ENCODE measurements at regions not wholly inside any gene's neighbourhood (a gene's known extent, or its start where the extent isn't known, plus 50 kb on each side); places are given as distances from the start of the nearest gene placed in this dataset.

DNA sequence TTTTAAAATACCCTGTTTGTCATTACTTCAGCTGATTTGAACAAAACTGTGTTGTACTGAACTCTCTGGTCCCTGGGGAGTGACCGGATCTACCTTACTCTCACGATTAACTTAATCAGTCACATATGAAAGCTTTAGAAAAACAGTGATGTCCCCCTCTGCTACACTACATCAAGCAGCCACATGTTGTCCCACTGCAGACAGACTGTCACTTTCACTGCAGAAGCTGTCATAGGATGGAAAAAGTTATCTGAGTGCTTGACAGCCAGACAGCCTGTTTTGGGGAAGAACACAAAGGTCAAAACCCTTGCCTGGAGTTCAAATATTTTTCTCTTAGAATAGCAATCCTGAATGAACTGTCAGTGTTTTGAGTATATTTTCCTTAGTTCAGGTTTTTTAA lies 546.4 kb downstream of the DTWD2 start:
- no peak for DNase-seq (ENCODE audit: low spot score)
- no peaks in the 10 kb centered on the region; the same call in 1 of the 2 replicates for H3K27me3 Mint-ChIP-seq (ENCODE audit: low read depth)
- CTCF ChIA-PET, result no interaction called here
- H3K36me3 Mint-ChIP-seq, result peaks cover 10% of the 10 kb centered on the region
- POLR2A ChIA-PET, result no interaction called here
- TF ChIP-seq, protein P1, sequence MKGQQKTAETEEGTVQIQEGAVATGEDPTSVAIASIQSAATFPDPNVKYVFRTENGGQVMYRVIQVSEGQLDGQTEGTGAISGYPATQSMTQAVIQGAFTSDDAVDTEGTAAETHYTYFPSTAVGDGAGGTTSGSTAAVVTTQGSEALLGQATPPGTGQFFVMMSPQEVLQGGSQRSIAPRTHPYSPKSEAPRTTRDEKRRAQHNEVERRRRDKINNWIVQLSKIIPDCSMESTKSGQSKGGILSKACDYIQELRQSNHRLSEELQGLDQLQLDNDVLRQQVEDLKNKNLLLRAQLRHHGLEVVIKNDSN (CRISPR knock-in tag; IDR thresholded peaks at IDR 0.05), result no peak
- no peak for TF ChIP-seq GRHL2 (CRISPR knock-in tag; IDR thresholded peaks at IDR 0.05; ENCODE audit: insufficient replicate concordance, severe bottlenecking)
- TF ChIP-seq ZNF317 (CRISPR knock-in tag; IDR thresholded peaks at IDR 0.05; ENCODE audit: borderline replicate concordance, low read depth), result no peak
- TF ChIP-seq, protein P2, sequence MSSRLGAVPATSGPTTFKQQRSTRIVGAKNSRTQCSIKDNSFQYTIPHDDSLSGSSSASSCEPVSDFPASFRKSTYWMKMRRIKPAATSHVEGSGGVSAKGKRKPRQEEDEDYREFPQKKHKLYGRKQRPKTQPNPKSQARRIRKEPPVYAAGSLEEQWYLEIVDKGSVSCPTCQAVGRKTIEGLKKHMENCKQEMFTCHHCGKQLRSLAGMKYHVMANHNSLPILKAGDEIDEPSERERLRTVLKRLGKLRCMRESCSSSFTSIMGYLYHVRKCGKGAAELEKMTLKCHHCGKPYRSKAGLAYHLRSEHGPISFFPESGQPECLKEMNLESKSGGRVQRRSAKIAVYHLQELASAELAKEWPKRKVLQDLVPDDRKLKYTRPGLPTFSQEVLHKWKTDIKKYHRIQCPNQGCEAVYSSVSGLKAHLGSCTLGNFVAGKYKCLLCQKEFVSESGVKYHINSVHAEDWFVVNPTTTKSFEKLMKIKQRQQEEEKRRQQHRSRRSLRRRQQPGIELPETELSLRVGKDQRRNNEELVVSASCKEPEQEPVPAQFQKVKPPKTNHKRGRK (CRISPR knock-in tag; IDR thresholded peaks at IDR 0.05; ENCODE audit: borderline replicate concordance), result no peak
- TF ChIP-seq, protein P3, sequence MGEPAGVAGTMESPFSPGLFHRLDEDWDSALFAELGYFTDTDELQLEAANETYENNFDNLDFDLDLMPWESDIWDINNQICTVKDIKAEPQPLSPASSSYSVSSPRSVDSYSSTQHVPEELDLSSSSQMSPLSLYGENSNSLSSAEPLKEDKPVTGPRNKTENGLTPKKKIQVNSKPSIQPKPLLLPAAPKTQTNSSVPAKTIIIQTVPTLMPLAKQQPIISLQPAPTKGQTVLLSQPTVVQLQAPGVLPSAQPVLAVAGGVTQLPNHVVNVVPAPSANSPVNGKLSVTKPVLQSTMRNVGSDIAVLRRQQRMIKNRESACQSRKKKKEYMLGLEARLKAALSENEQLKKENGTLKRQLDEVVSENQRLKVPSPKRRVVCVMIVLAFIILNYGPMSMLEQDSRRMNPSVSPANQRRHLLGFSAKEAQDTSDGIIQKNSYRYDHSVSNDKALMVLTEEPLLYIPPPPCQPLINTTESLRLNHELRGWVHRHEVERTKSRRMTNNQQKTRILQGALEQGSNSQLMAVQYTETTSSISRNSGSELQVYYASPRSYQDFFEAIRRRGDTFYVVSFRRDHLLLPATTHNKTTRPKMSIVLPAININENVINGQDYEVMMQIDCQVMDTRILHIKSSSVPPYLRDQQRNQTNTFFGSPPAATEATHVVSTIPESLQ (CRISPR knock-in tag; IDR thresholded peaks at IDR 0.05), result no peak
- no peak for TF ChIP-seq ZNF423 (CRISPR knock-in tag; IDR thresholded peaks at IDR 0.05)
- TF ChIP-seq GABPB1 (CRISPR knock-in tag; IDR thresholded peaks at IDR 0.05), result no peak
- TF ChIP-seq TEAD1 (CRISPR knock-in tag; IDR thresholded peaks at IDR 0.05), result no peak
- TF ChIP-seq ZNF416 (CRISPR knock-in tag; IDR thresholded peaks at IDR 0.05), result no peak
- no peak for TF ChIP-seq GTF2I (CRISPR knock-in tag; conservative IDR thresholded peaks at IDR 0.05)
- TF ChIP-seq, protein P4, sequence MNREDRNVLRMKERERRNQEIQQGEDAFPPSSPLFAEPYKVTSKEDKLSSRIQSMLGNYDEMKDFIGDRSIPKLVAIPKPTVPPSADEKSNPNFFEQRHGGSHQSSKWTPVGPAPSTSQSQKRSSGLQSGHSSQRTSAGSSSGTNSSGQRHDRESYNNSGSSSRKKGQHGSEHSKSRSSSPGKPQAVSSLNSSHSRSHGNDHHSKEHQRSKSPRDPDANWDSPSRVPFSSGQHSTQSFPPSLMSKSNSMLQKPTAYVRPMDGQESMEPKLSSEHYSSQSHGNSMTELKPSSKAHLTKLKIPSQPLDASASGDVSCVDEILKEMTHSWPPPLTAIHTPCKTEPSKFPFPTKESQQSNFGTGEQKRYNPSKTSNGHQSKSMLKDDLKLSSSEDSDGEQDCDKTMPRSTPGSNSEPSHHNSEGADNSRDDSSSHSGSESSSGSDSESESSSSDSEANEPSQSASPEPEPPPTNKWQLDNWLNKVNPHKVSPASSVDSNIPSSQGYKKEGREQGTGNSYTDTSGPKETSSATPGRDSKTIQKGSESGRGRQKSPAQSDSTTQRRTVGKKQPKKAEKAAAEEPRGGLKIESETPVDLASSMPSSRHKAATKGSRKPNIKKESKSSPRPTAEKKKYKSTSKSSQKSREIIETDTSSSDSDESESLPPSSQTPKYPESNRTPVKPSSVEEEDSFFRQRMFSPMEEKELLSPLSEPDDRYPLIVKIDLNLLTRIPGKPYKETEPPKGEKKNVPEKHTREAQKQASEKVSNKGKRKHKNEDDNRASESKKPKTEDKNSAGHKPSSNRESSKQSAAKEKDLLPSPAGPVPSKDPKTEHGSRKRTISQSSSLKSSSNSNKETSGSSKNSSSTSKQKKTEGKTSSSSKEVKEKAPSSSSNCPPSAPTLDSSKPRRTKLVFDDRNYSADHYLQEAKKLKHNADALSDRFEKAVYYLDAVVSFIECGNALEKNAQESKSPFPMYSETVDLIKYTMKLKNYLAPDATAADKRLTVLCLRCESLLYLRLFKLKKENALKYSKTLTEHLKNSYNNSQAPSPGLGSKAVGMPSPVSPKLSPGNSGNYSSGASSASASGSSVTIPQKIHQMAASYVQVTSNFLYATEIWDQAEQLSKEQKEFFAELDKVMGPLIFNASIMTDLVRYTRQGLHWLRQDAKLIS (CRISPR knock-in tag; IDR thresholded peaks at IDR 0.05; ENCODE audit: borderline replicate concordance), result no peak
- no peak for TF ChIP-seq ZNF232 (CRISPR knock-in tag; IDR thresholded peaks at IDR 0.05)
- no peak for TF ChIP-seq TCF7 (CRISPR knock-in tag; IDR thresholded peaks at IDR 0.05; ENCODE audit: low read depth)
- TF ChIP-seq NR1H2 (CRISPR knock-in tag; IDR thresholded peaks at IDR 0.05), result no peak
- TF ChIP-seq, protein P5, sequence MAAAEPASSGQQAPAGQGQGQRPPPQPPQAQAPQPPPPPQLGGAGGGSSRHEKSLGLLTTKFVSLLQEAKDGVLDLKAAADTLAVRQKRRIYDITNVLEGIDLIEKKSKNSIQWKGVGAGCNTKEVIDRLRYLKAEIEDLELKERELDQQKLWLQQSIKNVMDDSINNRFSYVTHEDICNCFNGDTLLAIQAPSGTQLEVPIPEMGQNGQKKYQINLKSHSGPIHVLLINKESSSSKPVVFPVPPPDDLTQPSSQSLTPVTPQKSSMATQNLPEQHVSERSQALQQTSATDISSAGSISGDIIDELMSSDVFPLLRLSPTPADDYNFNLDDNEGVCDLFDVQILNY (CRISPR knock-in tag; IDR thresholded peaks at IDR 0.05), result no peak
- TF ChIP-seq, protein P6, sequence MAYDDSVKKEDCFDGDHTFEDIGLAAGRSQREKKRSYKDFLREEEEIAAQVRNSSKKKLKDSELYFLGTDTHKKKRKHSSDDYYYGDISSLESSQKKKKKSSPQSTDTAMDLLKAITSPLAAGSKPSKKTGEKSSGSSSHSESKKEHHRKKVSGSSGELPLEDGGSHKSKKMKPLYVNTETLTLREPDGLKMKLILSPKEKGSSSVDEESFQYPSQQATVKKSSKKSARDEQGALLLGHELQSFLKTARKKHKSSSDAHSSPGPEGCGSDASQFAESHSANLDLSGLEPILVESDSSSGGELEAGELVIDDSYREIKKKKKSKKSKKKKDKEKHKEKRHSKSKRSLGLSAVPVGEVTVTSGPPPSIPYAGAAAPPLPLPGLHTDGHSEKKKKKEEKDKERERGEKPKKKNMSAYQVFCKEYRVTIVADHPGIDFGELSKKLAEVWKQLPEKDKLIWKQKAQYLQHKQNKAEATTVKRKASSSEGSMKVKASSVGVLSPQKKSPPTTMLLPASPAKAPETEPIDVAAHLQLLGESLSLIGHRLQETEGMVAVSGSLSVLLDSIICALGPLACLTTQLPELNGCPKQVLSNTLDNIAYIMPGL (CRISPR knock-in tag; IDR thresholded peaks at IDR 0.05), result no peak
- TF ChIP-seq, protein P7, sequence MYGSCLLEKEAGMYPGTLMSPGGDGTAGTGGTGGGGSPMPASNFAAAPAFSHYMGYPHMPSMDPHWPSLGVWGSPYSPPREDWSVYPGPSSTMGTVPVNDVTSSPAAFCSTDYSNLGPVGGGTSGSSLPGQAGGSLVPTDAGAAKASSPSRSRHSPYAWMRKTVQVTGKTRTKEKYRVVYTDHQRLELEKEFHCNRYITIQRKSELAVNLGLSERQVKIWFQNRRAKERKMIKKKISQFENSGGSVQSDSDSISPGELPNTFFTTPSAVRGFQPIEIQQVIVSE (CRISPR knock-in tag; IDR thresholded peaks at IDR 0.05; ENCODE audit: borderline replicate concordance), result no peak
- TF ChIP-seq, protein P8, sequence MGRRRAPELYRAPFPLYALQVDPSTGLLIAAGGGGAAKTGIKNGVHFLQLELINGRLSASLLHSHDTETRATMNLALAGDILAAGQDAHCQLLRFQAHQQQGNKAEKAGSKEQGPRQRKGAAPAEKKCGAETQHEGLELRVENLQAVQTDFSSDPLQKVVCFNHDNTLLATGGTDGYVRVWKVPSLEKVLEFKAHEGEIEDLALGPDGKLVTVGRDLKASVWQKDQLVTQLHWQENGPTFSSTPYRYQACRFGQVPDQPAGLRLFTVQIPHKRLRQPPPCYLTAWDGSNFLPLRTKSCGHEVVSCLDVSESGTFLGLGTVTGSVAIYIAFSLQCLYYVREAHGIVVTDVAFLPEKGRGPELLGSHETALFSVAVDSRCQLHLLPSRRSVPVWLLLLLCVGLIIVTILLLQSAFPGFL (CRISPR knock-in tag; IDR thresholded peaks at IDR 0.05; ENCODE audit: borderline replicate concordance), result no peak
- TF ChIP-seq, protein P9, sequence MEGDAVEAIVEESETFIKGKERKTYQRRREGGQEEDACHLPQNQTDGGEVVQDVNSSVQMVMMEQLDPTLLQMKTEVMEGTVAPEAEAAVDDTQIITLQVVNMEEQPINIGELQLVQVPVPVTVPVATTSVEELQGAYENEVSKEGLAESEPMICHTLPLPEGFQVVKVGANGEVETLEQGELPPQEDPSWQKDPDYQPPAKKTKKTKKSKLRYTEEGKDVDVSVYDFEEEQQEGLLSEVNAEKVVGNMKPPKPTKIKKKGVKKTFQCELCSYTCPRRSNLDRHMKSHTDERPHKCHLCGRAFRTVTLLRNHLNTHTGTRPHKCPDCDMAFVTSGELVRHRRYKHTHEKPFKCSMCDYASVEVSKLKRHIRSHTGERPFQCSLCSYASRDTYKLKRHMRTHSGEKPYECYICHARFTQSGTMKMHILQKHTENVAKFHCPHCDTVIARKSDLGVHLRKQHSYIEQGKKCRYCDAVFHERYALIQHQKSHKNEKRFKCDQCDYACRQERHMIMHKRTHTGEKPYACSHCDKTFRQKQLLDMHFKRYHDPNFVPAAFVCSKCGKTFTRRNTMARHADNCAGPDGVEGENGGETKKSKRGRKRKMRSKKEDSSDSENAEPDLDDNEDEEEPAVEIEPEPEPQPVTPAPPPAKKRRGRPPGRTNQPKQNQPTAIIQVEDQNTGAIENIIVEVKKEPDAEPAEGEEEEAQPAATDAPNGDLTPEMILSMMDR (IDR thresholded peaks at IDR 0.05), result no peak
- H3K9me3 Mint-ChIP-seq, result peaks cover 15% of the 10 kb centered on the region
- no peak overlapping the region for H3K4me3 Mint-ChIP-seq
- H3K27ac Mint-ChIP-seq, result 0 out of 2 replicates have a peak overlapping the region, but pooled peaks have one; percentile 12
- ATAC-seq, result no peak
- H3K4me1 Mint-ChIP-seq, result peaks cover 28% of the 10 kb centered on the region
